ENCODE measurements at regions not wholly inside any gene's neighbourhood (a gene's known extent, or its start where the extent isn't known, plus 50 kb on each side); places are given as distances from the start of the nearest gene placed in this dataset.
A peak's percentile ranks its signal among the peaks of the same experiment; 100 is the strongest.

DNA sequence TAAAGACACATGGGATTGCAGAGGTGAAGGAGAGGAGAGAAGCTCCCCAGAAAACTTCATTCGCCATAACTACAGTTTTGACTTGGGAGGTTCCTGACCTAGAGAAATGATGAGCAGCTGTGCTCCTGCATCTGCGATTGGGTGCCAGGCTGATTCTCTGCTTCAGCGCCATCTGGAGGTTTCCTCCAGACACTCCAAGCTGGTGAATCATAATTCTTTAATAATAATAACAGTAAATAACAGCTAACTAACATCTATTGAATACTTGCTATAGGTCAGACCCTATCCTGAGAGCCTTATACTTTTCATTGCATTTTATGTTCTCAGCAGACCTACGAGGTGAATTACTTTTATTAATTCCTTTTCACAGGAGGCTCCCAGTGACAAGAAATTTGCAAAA lies 575.8 kb downstream of the TOX3 start:
- no peaks in the 10 kb centered on the region for H3K27me3 Mint-ChIP-seq (ENCODE audit: unreplicated experiment)
- peaks cover 13% of the 10 kb centered on the region for H3K4me1 Mint-ChIP-seq (ENCODE audit: low read depth, unreplicated experiment)
- TF ChIP-seq, protein P1, sequence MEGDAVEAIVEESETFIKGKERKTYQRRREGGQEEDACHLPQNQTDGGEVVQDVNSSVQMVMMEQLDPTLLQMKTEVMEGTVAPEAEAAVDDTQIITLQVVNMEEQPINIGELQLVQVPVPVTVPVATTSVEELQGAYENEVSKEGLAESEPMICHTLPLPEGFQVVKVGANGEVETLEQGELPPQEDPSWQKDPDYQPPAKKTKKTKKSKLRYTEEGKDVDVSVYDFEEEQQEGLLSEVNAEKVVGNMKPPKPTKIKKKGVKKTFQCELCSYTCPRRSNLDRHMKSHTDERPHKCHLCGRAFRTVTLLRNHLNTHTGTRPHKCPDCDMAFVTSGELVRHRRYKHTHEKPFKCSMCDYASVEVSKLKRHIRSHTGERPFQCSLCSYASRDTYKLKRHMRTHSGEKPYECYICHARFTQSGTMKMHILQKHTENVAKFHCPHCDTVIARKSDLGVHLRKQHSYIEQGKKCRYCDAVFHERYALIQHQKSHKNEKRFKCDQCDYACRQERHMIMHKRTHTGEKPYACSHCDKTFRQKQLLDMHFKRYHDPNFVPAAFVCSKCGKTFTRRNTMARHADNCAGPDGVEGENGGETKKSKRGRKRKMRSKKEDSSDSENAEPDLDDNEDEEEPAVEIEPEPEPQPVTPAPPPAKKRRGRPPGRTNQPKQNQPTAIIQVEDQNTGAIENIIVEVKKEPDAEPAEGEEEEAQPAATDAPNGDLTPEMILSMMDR (IDR thresholded peaks at IDR 0.05; ENCODE audit: partially characterized antibody, unreplicated experiment) = peak; percentile 59
- H3K4me3 Mint-ChIP-seq (ENCODE audit: unreplicated experiment) = no peak overlapping the region
- DNase-seq = peak; percentile 47
- H3K27ac Mint-ChIP-seq (ENCODE audit: unreplicated experiment) = peak overlapping the region; percentile 82
- H3K9me3 Mint-ChIP-seq (ENCODE audit: unreplicated experiment) = peaks cover 3% of the 10 kb centered on the region
- H3K36me3 Mint-ChIP-seq (ENCODE audit: unreplicated experiment) = no peaks in the 10 kb centered on the region

DNA sequence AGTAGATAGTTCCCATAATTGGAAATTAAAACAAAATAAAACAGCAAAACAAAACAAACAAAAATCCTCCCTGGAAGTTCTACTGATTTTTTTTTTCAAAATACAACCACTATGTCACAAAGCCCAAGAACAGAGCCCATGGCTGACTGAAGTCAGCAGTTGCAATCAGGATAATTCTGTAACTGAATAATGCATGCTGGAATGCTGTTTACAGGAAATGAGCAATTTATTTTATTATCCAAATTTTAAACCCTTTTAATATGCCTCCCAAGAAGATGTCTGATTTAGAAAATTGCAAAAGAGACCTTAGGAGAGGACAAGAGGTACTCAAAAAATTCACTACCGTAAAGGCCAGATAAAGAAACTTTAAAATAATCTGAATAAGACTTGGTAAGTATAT lies 578.2 kb downstream of the TOX3 start:
- H3K36me3 Mint-ChIP-seq (ENCODE audit: unreplicated experiment) = no peaks in the 10 kb centered on the region
- TF ChIP-seq, protein P1 (IDR thresholded peaks at IDR 0.05; ENCODE audit: partially characterized antibody, unreplicated experiment) = no peak
- H3K4me3 Mint-ChIP-seq (ENCODE audit: unreplicated experiment) = no peak overlapping the region
- H3K27me3 Mint-ChIP-seq (ENCODE audit: unreplicated experiment) = no peaks in the 10 kb centered on the region
- DNase-seq = no peak
- H3K9me3 Mint-ChIP-seq (ENCODE audit: unreplicated experiment) = peaks cover 3% of the 10 kb centered on the region
- peaks cover 12% of the 10 kb centered on the region for H3K4me1 Mint-ChIP-seq (ENCODE audit: low read depth, unreplicated experiment)
- H3K27ac Mint-ChIP-seq (ENCODE audit: unreplicated experiment) = no peak overlapping the region

DNA sequence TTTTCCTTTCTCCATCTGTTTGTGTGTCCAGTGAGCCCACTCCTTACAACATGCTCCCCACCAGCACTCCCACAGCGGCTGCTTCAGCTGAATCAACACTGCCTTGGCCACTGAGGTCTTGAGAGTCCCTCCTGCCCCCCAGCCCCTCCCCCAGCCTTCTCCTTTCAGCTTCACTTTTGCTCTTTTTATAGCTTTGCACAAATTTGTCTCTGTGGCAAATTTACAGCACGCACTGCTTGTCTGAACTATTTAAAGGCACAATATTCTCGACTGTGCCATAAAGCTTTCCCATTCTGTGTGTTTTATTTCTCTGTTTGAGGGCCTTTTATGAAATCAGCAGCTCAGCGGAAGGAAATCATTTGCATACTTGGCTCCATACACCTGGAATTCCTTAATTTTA lies 579.3 kb downstream of the TOX3 start:
- peaks cover 12% of the 10 kb centered on the region for H3K4me1 Mint-ChIP-seq (ENCODE audit: low read depth, unreplicated experiment)
- H3K9me3 Mint-ChIP-seq (ENCODE audit: unreplicated experiment) = peaks cover 3% of the 10 kb centered on the region
- TF ChIP-seq, protein P1 (IDR thresholded peaks at IDR 0.05; ENCODE audit: partially characterized antibody, unreplicated experiment) = no peak
- no peak for DNase-seq
- H3K27ac Mint-ChIP-seq (ENCODE audit: unreplicated experiment) = no peak overlapping the region
- no peaks in the 10 kb centered on the region for H3K27me3 Mint-ChIP-seq (ENCODE audit: unreplicated experiment)
- no peak overlapping the region for H3K4me3 Mint-ChIP-seq (ENCODE audit: unreplicated experiment)
- no peaks in the 10 kb centered on the region for H3K36me3 Mint-ChIP-seq (ENCODE audit: unreplicated experiment)

DNA sequence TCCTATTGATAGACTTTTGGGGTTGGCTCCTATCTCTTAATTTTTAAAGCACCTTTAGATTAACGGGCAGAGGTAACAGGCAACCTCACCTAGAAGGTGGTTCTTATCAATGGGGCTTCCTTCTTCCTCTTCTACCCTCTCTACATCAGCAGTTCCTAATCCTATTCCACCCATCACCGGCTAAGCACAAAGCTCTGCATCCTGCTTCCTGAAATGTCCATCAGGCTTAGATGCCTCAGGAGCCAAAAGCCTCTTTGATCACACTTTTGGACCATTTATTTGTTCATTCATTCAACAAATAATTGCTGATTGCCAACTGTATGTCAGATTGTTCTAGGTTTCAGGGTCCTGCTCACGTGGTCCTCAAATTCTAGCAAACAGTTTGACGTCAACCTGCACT lies 586.0 kb downstream of the TOX3 start:
- no peak for DNase-seq
- Mint-ChIP-seq H3K27me3 (ENCODE audit: unreplicated experiment) (no peaks in the 10 kb centered on the region), H3K9me3 (ENCODE audit: unreplicated experiment) (no peaks in the 10 kb centered on the region), H3K4me3 (ENCODE audit: unreplicated experiment) (no peak overlapping the region), H3K27ac (ENCODE audit: unreplicated experiment) (no peak overlapping the region), H3K4me1 (ENCODE audit: low read depth, unreplicated experiment) (no peaks in the 10 kb centered on the region), H3K36me3 (ENCODE audit: unreplicated experiment) (no peaks in the 10 kb centered on the region)
- TF ChIP-seq, protein P1 (IDR thresholded peaks at IDR 0.05; ENCODE audit: partially characterized antibody, unreplicated experiment) = no peak

DNA sequence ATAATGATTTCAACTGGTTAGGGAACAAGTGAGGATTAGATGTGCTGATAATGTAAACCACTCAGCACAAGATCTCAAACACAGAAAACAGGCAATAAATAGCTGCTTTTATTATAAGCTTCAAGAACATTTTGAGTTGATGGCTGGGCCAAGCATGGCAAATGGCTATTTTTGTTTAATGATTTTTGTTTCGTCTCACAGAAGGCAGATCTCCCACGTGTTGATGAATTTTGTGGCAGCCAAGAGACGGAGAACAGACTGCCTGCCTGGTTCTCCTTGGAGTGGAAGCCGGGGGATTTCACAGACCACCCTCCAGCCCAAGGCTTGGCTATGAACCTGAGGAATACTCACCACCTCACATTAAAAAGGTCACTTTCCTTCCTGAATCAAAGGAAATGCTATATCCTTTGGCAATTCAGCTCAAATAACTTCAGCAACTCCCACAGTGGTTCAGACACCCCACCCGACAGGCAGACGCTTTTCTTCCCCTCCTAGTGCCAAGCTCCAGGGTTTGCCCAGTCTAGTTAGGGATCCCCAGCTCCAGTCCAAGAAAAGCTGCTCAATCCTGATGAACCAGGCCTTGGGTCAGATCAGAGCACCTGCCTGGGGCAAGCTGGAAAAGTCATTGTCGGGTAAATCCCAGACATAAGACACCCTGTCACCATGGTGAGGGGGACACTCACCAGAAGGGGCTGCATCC lies 593.5 kb downstream of the TOX3 start:
- Mint-ChIP-seq H3K27me3 (ENCODE audit: unreplicated experiment) (no peaks in the 10 kb centered on the region), H3K4me1 (ENCODE audit: low read depth, unreplicated experiment) (peaks cover 6% of the 10 kb centered on the region), H3K4me3 (ENCODE audit: unreplicated experiment) (no peak overlapping the region), H3K27ac (ENCODE audit: unreplicated experiment) (no peak overlapping the region), H3K36me3 (ENCODE audit: unreplicated experiment) (no peaks in the 10 kb centered on the region), H3K9me3 (ENCODE audit: unreplicated experiment) (no peaks in the 10 kb centered on the region)
- no peak for DNase-seq
- TF ChIP-seq, protein P1 (IDR thresholded peaks at IDR 0.05; ENCODE audit: partially characterized antibody, unreplicated experiment) = no peak

Measured in glutamatergic neuron (in vitro differentiated cells).